Prostate gland (tissue), 2 donors: ENCODE measurements at regions not wholly inside any gene's neighbourhood (a gene's known extent, or its start where the extent isn't known, plus 50 kb on each side); places are given as distances from the start of the nearest gene placed in this dataset.

ENCODE experiments used
- DNase-seq: peaks from one replicate; pipeline ENCODE4 v3.0.0-alpha.2; 2019; ENCODE audit warnings: low spot score
- H3K27ac ChIP-seq, 2 donors: fragments of 200-600 bp; sonication (generic); 2 replicates each; pipeline ENCODE4 v1.5.1; 2017 to 2019
- H3K27me3 ChIP-seq: fragments of 200-600 bp; sonication (generic); replicated peaks from 2 replicates; pipeline ENCODE4 v1.5.1; 2019; ENCODE audit not compliant: insufficient read depth
- H3K36me3 ChIP-seq, 2 donors: fragments of 200-600 bp; sonication (generic); 1 replicate in 1 of 2; 2 replicates in 1 of 2; pipeline versions ENCODE4 v1.5.1 to v1.8.1; 2017 to 2019
- H3K4me1 ChIP-seq: fragments of 200-600 bp; sonication (generic); replicated peaks from 2 replicates; pipeline ENCODE4 v1.5.1; 2019
- H3K4me3 ChIP-seq, 2 donors: fragments of 200-600 bp; sonication (generic); 2 replicates each; pipeline ENCODE4 v1.5.1; 2017 to 2019
- H3K9me3 ChIP-seq: fragments of 200-600 bp; sonication (generic); 2 replicates; pipeline ENCODE4 v1.5.1; 2017
- POLR2A ChIP-seq: fragments of 450-650 bp; IDR thresholded peaks from one replicate; pipeline ENCODE4 v1.6.1; 2016; ENCODE audit warnings: antibody characterized with exemption, mild to moderate bottlenecking
- POLR2AphosphoS5 ChIP-seq: sonication (generic); formaldehyde crosslinking; IDR thresholded peaks from one replicate; pipeline ENCODE4 v1.6.1; 2017; ENCODE audit warnings: antibody characterized with exemption
- WGBS: methylation state at CpG from one replicate; pipeline ENCODE4 v1.1.5; 2018; 5-methylcytosine and 5-hydroxymethylcytosine counted together
- intact Hi-C: fragments of 100-400 bp; cut with DNase I; formaldehyde crosslinking; loops from one replicate; pipeline ENCODE4 v1.14.2; 2022
- TF ChIP-seq, protein P1 (sequence below), 4 experiments: fragments of 200-600 bp in 2 of 4; fragments of 450-650 bp in 2 of 4; sonication (generic) in 2 of 4; IDR thresholded peaks; 1 replicate in 3 of 4; 2 replicates in 1 of 4; pipeline ENCODE4 v1.5.1; 2016 to 2019; ENCODE audit warnings: antibody characterized with exemption in 4 of 4, mild to moderate bottlenecking in 2 of 4, moderate library complexity in 2 of 4

GRCh38 chr13:70714993-70715392, 606.7 kb upstream of the KLHL1 start:
- WGBS = 90% methylated on average over 1 of the region's 1 CpG
- Histone ChIP-seq H3K4me3 (no peak overlapping the region), H3K36me3 (no peaks in the 10 kb centered on the region), H3K4me1 (no peaks in the 10 kb centered on the region), H3K27ac (no peak overlapping the region), H3K27me3 (no peaks in the 10 kb centered on the region), H3K9me3 (no peaks in the 10 kb centered on the region)
- no peak for TF ChIP-seq POLR2AphosphoS5
- no peak for TF ChIP-seq POLR2A
- TF ChIP-seq, protein P1, sequence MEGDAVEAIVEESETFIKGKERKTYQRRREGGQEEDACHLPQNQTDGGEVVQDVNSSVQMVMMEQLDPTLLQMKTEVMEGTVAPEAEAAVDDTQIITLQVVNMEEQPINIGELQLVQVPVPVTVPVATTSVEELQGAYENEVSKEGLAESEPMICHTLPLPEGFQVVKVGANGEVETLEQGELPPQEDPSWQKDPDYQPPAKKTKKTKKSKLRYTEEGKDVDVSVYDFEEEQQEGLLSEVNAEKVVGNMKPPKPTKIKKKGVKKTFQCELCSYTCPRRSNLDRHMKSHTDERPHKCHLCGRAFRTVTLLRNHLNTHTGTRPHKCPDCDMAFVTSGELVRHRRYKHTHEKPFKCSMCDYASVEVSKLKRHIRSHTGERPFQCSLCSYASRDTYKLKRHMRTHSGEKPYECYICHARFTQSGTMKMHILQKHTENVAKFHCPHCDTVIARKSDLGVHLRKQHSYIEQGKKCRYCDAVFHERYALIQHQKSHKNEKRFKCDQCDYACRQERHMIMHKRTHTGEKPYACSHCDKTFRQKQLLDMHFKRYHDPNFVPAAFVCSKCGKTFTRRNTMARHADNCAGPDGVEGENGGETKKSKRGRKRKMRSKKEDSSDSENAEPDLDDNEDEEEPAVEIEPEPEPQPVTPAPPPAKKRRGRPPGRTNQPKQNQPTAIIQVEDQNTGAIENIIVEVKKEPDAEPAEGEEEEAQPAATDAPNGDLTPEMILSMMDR (IDR thresholded peaks at IDR 0.05) = no peak
- no peak for DNase-seq
- intact Hi-C loops = no loop called here

GRCh38 chr13:70708775-70709174, 600.5 kb upstream of the KLHL1 start:
- no peaks in the 10 kb centered on the region for H3K4me1 ChIP-seq
- no peaks in the 10 kb centered on the region for H3K36me3 ChIP-seq
- DNase-seq = no peak
- TF ChIP-seq POLR2AphosphoS5 (no peak), POLR2A (no peak)
- TF ChIP-seq, protein P1 (IDR thresholded peaks at IDR 0.05) = no peak
- H3K27me3 ChIP-seq = no peaks in the 10 kb centered on the region
- intact Hi-C loops = no loop called here
- no peak overlapping the region for H3K27ac ChIP-seq
- H3K9me3 ChIP-seq = no peaks in the 10 kb centered on the region
- no peak overlapping the region for H3K4me3 ChIP-seq

DNA sequence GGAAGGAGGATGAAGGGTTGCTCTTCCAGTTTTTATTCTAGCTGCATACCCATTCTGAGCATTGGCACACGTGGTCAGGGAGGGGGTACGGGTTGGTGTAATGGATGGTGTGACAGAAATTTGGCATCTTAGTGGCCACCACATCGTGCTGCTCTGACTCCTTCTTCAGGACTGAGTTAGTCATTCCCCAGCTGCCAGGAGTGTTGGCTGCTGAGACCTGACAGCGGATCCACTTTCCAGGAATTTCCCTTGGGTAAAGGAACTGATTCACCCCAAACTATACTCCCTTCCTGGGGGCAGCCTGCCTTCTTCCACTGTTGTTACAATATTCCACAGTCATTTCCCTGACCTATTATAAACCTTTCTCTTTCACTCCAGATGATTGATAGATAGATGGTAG, 595.5 kb upstream of the KLHL1 start:
- no peak overlapping the region for H3K4me3 ChIP-seq
- WGBS = 64% methylated on average over 4 of the region's 4 CpGs
- no peak overlapping the region for H3K27ac ChIP-seq
- no peaks in the 10 kb centered on the region for H3K9me3 ChIP-seq
- no peak for TF ChIP-seq POLR2AphosphoS5
- TF ChIP-seq, protein P1 (IDR thresholded peaks at IDR 0.05) = no peak
- intact Hi-C loops = no loop called here
- no peak for DNase-seq
- H3K36me3 ChIP-seq = no peaks in the 10 kb centered on the region
- H3K27me3 ChIP-seq = no peaks in the 10 kb centered on the region
- no peaks in the 10 kb centered on the region for H3K4me1 ChIP-seq

GRCh38 chr13:70694996-70695715, 586.9 kb upstream of the KLHL1 start:
- intact Hi-C loops = no loop called here
- no peak for DNase-seq
- Histone ChIP-seq H3K27ac (no peak overlapping the region), H3K4me1 (no peaks in the 10 kb centered on the region), H3K27me3 (no peaks in the 10 kb centered on the region), H3K4me3 (no peak overlapping the region), H3K9me3 (no peaks in the 10 kb centered on the region), H3K36me3 (no peaks in the 10 kb centered on the region)
- TF ChIP-seq POLR2A = no peak
- TF ChIP-seq POLR2AphosphoS5 = no peak
- TF ChIP-seq, protein P1 (IDR thresholded peaks at IDR 0.05) = no peak
- 47% methylated on average over 3 of the region's 3 CpGs for WGBS

GRCh38 chr13:70668983-70669382, 560.7 kb upstream of the KLHL1 start:
- Histone ChIP-seq H3K4me1 (no peaks in the 10 kb centered on the region), H3K27ac (no peak overlapping the region), H3K4me3 (no peak overlapping the region), H3K36me3 (no peaks in the 10 kb centered on the region), H3K9me3 (no peaks in the 10 kb centered on the region), H3K27me3 (no peaks in the 10 kb centered on the region)
- TF ChIP-seq POLR2A (no peak), POLR2AphosphoS5 (no peak)
- TF ChIP-seq, protein P1 (IDR thresholded peaks at IDR 0.05) = no peak
- intact Hi-C loops = no loop called here
- no peak for DNase-seq
